GM12878 (cell line): ENCODE measurements at regions not wholly inside any gene's neighbourhood (a gene's known extent, or its start where the extent isn't known, plus 50 kb on each side); places are given as distances from the start of the nearest gene placed in this dataset.

Experiments
- ATAC-seq: fragments of 200-7000 bp; cut with Tn5 transposase; 3 replicates; pipeline ENCODE4 v1.9.1; 2020; ENCODE audit warnings: mild to moderate bottlenecking, moderate library complexity
- BruUV-seq: library from RNA; stranded (reverse); fragments of 400-500 nt; replicated peaks from 2 replicates; lab custom pipeline; 2021; lab: Mats Ljungman, UMichigan
- CTCF ChIA-PET: fragments of 300-600 bp; sonication (Branson Sonifier 250); formaldehyde crosslinking; extraction: SDS; loops from one replicate; lab custom pipeline; 2021; ENCODE audit warnings: inconsistent platforms; lab: Yijun Ruan, JAX
- POLR2A ChIA-PET: fragments of 350-600 bp; formaldehyde crosslinking; extraction: SDS; loops from one replicate; lab custom pipeline; 2021; ENCODE audit warnings: inconsistent platforms; lab: Charles Lee
- RAD21 ChIA-PET: fragments of 300-600 bp; sonication (Branson Sonifier 250); formaldehyde crosslinking; loops from one replicate; lab custom pipeline; 2023; ENCODE audit warnings: antibody characterized with exemption; ENCODE audit not compliant: unreplicated experiment; lab: Charles Lee
- SMC1A ChIA-PET: fragments of 300-600 bp; sonication (Branson Sonifier 250); formaldehyde crosslinking; loops from one replicate; lab custom pipeline; 2023; ENCODE audit not compliant: unreplicated experiment, uncharacterized antibody; lab: Charles Lee
- DNase-seq: peaks from one replicate; pipeline ENCODE4 v3.0.0-alpha.2; 2011; ENCODE audit warnings: low read depth, low spot score
- FAIRE-seq: peaks from 3 replicates; lab custom pipeline; 2011; peaks lifted over from hg19 to GRCh38; lab: Jason Lieb, UNC
- H2AFZ ChIP-seq: 2 replicates; pipeline ENCODE4 v1.6.0; 2011; ENCODE audit warnings: low read depth, low read length, control low read depth; ENCODE audit not compliant: control insufficient read depth
- H3K27ac ChIP-seq: 2 replicates; pipeline ENCODE4 v1.5.1; 2011; ENCODE audit warnings: control low read depth; ENCODE audit not compliant: control insufficient read depth, insufficient read depth
- H3K27me3 ChIP-seq, 2 experiments: replicated peaks in 1 of 2; 2 replicates each; pipeline versions ENCODE4 v1.6.0 to v1.6.1; 2011; ENCODE audit warnings: low read length in 1 of 2; ENCODE audit not compliant: control insufficient read depth in 2 of 2, insufficient read depth in 2 of 2
- H3K36me3 ChIP-seq, 2 experiments: 2 replicates each; pipeline ENCODE4 v1.5.1; 2011; ENCODE audit warnings: low read length in 1 of 2; ENCODE audit not compliant: control insufficient read depth in 2 of 2, insufficient read depth in 2 of 2
- H3K4me1 ChIP-seq: 2 replicates; pipeline ENCODE4 v1.6.1; 2011; ENCODE audit warnings: mild to moderate bottlenecking, low read length, moderate library complexity, mixed read lengths; ENCODE audit not compliant: control insufficient read depth, insufficient read depth
- H3K4me2 ChIP-seq: 2 replicates; pipeline ENCODE4 v1.6.0; 2011; ENCODE audit warnings: control low read depth; ENCODE audit not compliant: control insufficient read depth, insufficient read depth
- H3K4me3 ChIP-seq: fragments of 200-600 bp; sonication (generic); 2 replicates; pipeline ENCODE4 v1.5.1; 2016
- H3K79me2 ChIP-seq: 2 replicates; pipeline ENCODE4 v1.6.0; 2011; ENCODE audit warnings: low read length; ENCODE audit not compliant: control insufficient read depth, insufficient read depth
- H3K9ac ChIP-seq: 2 replicates; pipeline ENCODE4 v1.8.0; 2011; ENCODE audit warnings: low read length, control low read depth, mixed read lengths; ENCODE audit not compliant: control insufficient read depth, insufficient read depth
- H3K9me3 ChIP-seq: replicated peaks from 3 replicates; pipeline ENCODE4 v1.5.1; 2011; ENCODE audit warnings: mild to moderate bottlenecking, low read length; ENCODE audit not compliant: control insufficient read depth, insufficient read depth
- H4K20me1 ChIP-seq: 2 replicates; pipeline ENCODE4 v1.6.0; 2011; ENCODE audit not compliant: control insufficient read depth, insufficient read depth
- BMI1 ChIP-seq: fragments of 450-650 bp; IDR thresholded peaks from 2 replicates; pipeline ENCODE4 v1.6.1; 2016; ENCODE audit warnings: mild to moderate bottlenecking, moderate library complexity, borderline replicate concordance
- BRCA1 ChIP-seq: IDR thresholded peaks from 2 replicates; pipeline ENCODE4 v1.6.1; 2011; ENCODE audit warnings: low read depth, low read length, improper control_type of control experiment
- FOXM1 ChIP-seq: IDR thresholded peaks from 2 replicates; pipeline ENCODE4 v1.6.1; 2012; ENCODE audit warnings: low read depth, mild to moderate bottlenecking, inconsistent platforms, low read length, moderate library complexity
- HDAC6 ChIP-seq: fragments of 200-600 bp; sonication (generic); IDR thresholded peaks from one replicate; pipeline ENCODE4 v1.8.0; 2017; ENCODE audit warnings: antibody characterized with exemption; ENCODE audit not compliant: unreplicated experiment
- HDGF ChIP-seq: fragments of 450-650 bp; IDR thresholded peaks from 2 replicates; pipeline ENCODE4 v1.6.1; 2016; ENCODE audit warnings: antibody characterized with exemption
- KAT2A ChIP-seq: conservative IDR thresholded peaks from 2 replicates; pipeline ENCODE4 v1.6.1; 2011; ENCODE audit warnings: low read depth, low read length; ENCODE audit not compliant: control insufficient read depth
- PBX3 ChIP-seq: IDR thresholded peaks from 2 replicates; pipeline ENCODE4 v1.6.1; 2011; ENCODE audit warnings: mild to moderate bottlenecking, low read depth, low read length, moderate library complexity; ENCODE audit not compliant: insufficient replicate concordance
- PML ChIP-seq: IDR thresholded peaks from 2 replicates; pipeline ENCODE4 v1.6.1; 2012; ENCODE audit warnings: low read length, inconsistent platforms
- POLR2A ChIP-seq: IDR thresholded peaks from 2 replicates; pipeline ENCODE4 v1.6.1; 2011; ENCODE audit warnings: low read depth, mild to moderate bottlenecking, low read length
- RAD21 ChIP-seq: IDR thresholded peaks from 2 replicates; pipeline ENCODE4 v1.6.1; 2011; ENCODE audit warnings: mild to moderate bottlenecking, low read depth, low read length, moderate library complexity; ENCODE audit not compliant: insufficient read depth
- SIX5 ChIP-seq: IDR thresholded peaks from 2 replicates; pipeline ENCODE4 v1.6.1; 2011; ENCODE audit warnings: mild to moderate bottlenecking, low read depth, low read length, moderate library complexity; ENCODE audit not compliant: severe bottlenecking
- SMAD1 ChIP-seq: fragments of 450-650 bp; IDR thresholded peaks from 2 replicates; pipeline ENCODE4 v1.6.1; 2018; ENCODE audit warnings: mild to moderate bottlenecking, low read depth; ENCODE audit not compliant: partially characterized antibody
- SPI1 ChIP-seq: IDR thresholded peaks from 2 replicates; pipeline ENCODE4 v1.6.1; 2011; ENCODE audit warnings: low read depth, mild to moderate bottlenecking, low read length, moderate library complexity, borderline replicate concordance; ENCODE audit not compliant: insufficient read depth
- ZNF274 ChIP-seq: IDR thresholded peaks from one replicate; pipeline ENCODE4 v1.8.0; 2011; ENCODE audit not compliant: insufficient read length, insufficient read depth
- ZNF622 ChIP-seq: fragments of 450-650 bp; IDR thresholded peaks from 2 replicates; pipeline ENCODE4 v1.6.1; 2017; ENCODE audit warnings: mild to moderate bottlenecking, inconsistent platforms
- WGBS: methylation state at CpG from one replicate; pipeline ENCODE4 v1.1.6; 2016; ENCODE audit warnings: low lambda C conversion rate; ENCODE audit not compliant: insufficient replicate concordance, insufficient coverage; ENCODE audit errors: missing lambda C conversion rate; 5-methylcytosine and 5-hydroxymethylcytosine counted together
- in situ Hi-C: fragments of 300-500 bp; cut with MboI; formaldehyde crosslinking; loops from 9 replicates; pipeline ENCODE4 v1.14.3; 2018; ENCODE audit warnings: mixed read lengths
- intact Hi-C: fragments of 100-400 bp; cut with micrococcal nuclease; formaldehyde crosslinking; loops from one replicate; pipeline ENCODE4 v1.14.2; 2022; ENCODE audit not compliant: unreplicated experiment
- TF ChIP-seq, protein P1 (sequence below): fragments of 450-650 bp; IDR thresholded peaks from 2 replicates; pipeline ENCODE4 v1.6.1; 2014; ENCODE audit warnings: mild to moderate bottlenecking
- TF ChIP-seq, protein P2 (sequence below): fragments of 450-650 bp; IDR thresholded peaks from 2 replicates; pipeline ENCODE4 v1.6.1; 2016; ENCODE audit warnings: mild to moderate bottlenecking

- H3K4me1 ChIP-seq: no peaks in the 10 kb centered on the region
- 9% methylated on average over 2 of the region's 2 CpGs for WGBS
- DNase-seq (no peak), ATAC-seq (no peak), FAIRE-seq (no peak)
- in situ Hi-C loops (no loop called here), intact Hi-C loops (no loop called here)
- POLR2A ChIA-PET: no interaction called here
- H3K9ac ChIP-seq: no peak overlapping the region
- H4K20me1 ChIP-seq: no peaks in the 10 kb centered on the region
- no peaks in the 10 kb centered on the region for H3K36me3 ChIP-seq
- no TSS peak for BruUV-seq
- no peaks in the 10 kb centered on the region; the same call in 2 of the 3 replicates for H3K9me3 ChIP-seq
- TF ChIP-seq, protein P1, sequence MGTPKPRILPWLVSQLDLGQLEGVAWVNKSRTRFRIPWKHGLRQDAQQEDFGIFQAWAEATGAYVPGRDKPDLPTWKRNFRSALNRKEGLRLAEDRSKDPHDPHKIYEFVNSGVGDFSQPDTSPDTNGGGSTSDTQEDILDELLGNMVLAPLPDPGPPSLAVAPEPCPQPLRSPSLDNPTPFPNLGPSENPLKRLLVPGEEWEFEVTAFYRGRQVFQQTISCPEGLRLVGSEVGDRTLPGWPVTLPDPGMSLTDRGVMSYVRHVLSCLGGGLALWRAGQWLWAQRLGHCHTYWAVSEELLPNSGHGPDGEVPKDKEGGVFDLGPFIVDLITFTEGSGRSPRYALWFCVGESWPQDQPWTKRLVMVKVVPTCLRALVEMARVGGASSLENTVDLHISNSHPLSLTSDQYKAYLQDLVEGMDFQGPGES: no peak
- TF ChIP-seq SMAD1: no peak
- TF ChIP-seq BMI1: no peak
- TF ChIP-seq ZNF274: no peak
- TF ChIP-seq PBX3: no peak
- TF ChIP-seq, protein P2, sequence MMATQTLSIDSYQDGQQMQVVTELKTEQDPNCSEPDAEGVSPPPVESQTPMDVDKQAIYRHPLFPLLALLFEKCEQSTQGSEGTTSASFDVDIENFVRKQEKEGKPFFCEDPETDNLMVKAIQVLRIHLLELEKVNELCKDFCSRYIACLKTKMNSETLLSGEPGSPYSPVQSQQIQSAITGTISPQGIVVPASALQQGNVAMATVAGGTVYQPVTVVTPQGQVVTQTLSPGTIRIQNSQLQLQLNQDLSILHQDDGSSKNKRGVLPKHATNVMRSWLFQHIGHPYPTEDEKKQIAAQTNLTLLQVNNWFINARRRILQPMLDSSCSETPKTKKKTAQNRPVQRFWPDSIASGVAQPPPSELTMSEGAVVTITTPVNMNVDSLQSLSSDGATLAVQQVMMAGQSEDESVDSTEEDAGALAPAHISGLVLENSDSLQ: no peak
- TF ChIP-seq SPI1: no peak
- no peak for TF ChIP-seq KAT2A
- TF ChIP-seq POLR2A: no peak
- TF ChIP-seq RAD21: no peak
- TF ChIP-seq SIX5: no peak
- no peak for TF ChIP-seq PML
- no peak for TF ChIP-seq HDAC6
- TF ChIP-seq ZNF622: no peak
- no peak for TF ChIP-seq BRCA1
- no peak for TF ChIP-seq HDGF
- TF ChIP-seq FOXM1: no peak
- H3K27ac ChIP-seq: no peak overlapping the region
- RAD21 ChIA-PET: interaction anchor here (0.6 kb wide), 1 partner anchor 13 kb away, joined by 3 read pairs; no protein-coding TSS in a partner anchor
- CTCF ChIA-PET: no interaction called here
- SMC1A ChIA-PET: no interaction called here
- H3K4me2 ChIP-seq: no peak overlapping the region
- no peaks in the 10 kb centered on the region for H3K27me3 ChIP-seq
- H3K79me2 ChIP-seq: no peaks in the 10 kb centered on the region
- no peak overlapping the region for H2AFZ ChIP-seq
- no peak overlapping the region for H3K4me3 ChIP-seq
Observed at GRCh38 chr3:171956705-171957104, 82.7 kb upstream of the FNDC3B start.
